Mucosa of rectum (tissue), 2 donors: ENCODE measurements at regions not wholly inside any gene's neighbourhood (a gene's known extent, or its start where the extent isn't known, plus 50 kb on each side); places are given as distances from the start of the nearest gene placed in this dataset.
"Not testable (repeated sequence)": the region's sequence is repeated elsewhere in the genome, so short reads cannot be mapped to it uniquely, and the experiment has no call there.

ENCODE experiments used
- H3K27ac ChIP-seq, 2 donors: one replicate each; pipeline ENCODE4 v1.7.0; 2013; ENCODE audit warnings: inconsistent platforms in 2 of 2, low read depth in 2 of 2, low read length in 2 of 2
- H3K27me3 ChIP-seq, 2 donors: one replicate each; pipeline ENCODE4 v1.7.0; 2013; ENCODE audit warnings: low read length in 2 of 2; ENCODE audit not compliant: control insufficient read depth in 2 of 2, insufficient read depth in 2 of 2
- H3K36me3 ChIP-seq, 2 donors: one replicate each; pipeline ENCODE4 v1.7.0; 2013; ENCODE audit warnings: low read length in 2 of 2; ENCODE audit not compliant: control insufficient read depth in 2 of 2, insufficient read depth in 2 of 2
- H3K4me1 ChIP-seq, 2 donors: one replicate each; pipeline ENCODE4 v1.7.0; 2013; ENCODE audit warnings: low read length in 2 of 2, mild to moderate bottlenecking in 1 of 2; ENCODE audit not compliant: control insufficient read depth in 2 of 2, insufficient read depth in 2 of 2
- H3K4me3 ChIP-seq, 2 donors: one replicate each; pipeline ENCODE4 v1.7.0; 2013; ENCODE audit warnings: low read length in 2 of 2
- H3K9ac ChIP-seq, 2 donors: one replicate each; pipeline ENCODE4 v1.7.0; 2013; ENCODE audit warnings: low read length in 2 of 2, low read depth in 1 of 2, mild to moderate bottlenecking in 1 of 2
- H3K9me3 ChIP-seq, 2 donors: one replicate each; pipeline ENCODE4 v1.7.0; 2013; ENCODE audit warnings: low read length in 2 of 2; ENCODE audit not compliant: control insufficient read depth in 2 of 2
- donor health status: healthy.
- donor health status: Normal muscosa, but diverticular disease.

DNA sequence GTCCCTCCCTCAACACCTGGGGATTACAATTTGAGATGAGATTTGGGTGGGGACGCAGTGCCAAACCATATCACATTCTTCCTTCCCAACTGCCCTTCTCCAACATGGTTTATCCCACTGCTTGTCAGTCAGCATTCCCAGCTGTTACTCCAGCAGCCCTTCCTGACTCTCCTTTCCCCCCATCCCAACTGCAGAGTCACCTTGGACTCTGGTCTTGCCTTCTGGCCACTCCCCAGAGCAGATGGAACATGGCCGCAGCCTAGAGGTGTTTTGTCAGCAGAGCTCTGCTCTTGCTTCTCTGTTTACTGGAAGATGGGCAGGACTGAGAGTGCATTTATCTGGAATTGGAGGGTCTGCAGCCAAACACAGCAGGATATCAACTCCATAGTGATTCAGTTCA is 51.2 kb upstream of the MEX3C start:
- no peaks in the 10 kb centered on the region for H3K27me3 ChIP-seq
- no peaks in the 10 kb centered on the region for H3K36me3 ChIP-seq
- no peak overlapping the region for H3K9ac ChIP-seq
- no peak overlapping the region for H3K27ac ChIP-seq
- no peaks in the 10 kb centered on the region for H3K4me1 ChIP-seq
- no peaks in the 10 kb centered on the region for H3K9me3 ChIP-seq
- H3K4me3 ChIP-seq, result no peak overlapping the region

DNA sequence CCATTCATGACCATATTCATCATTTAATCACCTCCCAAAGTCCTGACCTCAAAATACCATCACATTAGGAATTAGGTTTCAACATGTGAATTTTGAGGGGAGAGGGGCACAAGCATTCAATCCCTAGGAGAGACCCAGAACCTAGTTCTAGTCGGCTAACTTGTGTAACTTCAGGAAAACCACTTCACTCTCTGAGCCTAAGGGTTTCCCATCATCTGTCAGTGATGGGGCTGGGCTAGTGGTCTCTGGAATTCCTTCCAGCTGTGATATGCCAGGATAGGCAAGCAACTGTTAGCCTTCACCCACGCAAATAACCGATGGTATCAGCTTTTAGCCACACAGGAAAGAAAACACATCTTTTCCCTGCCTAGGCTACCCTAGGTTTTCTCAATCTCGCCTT is 52.5 kb upstream of the MEX3C start:
- H3K4me3 ChIP-seq, result no peak overlapping the region
- no peak overlapping the region for H3K9ac ChIP-seq
- H3K27ac ChIP-seq, result no peak overlapping the region
- H3K36me3 ChIP-seq, result no peaks in the 10 kb centered on the region
- no peaks in the 10 kb centered on the region for H3K4me1 ChIP-seq
- H3K27me3 ChIP-seq, result no peaks in the 10 kb centered on the region
- H3K9me3 ChIP-seq, result no peaks in the 10 kb centered on the region

DNA sequence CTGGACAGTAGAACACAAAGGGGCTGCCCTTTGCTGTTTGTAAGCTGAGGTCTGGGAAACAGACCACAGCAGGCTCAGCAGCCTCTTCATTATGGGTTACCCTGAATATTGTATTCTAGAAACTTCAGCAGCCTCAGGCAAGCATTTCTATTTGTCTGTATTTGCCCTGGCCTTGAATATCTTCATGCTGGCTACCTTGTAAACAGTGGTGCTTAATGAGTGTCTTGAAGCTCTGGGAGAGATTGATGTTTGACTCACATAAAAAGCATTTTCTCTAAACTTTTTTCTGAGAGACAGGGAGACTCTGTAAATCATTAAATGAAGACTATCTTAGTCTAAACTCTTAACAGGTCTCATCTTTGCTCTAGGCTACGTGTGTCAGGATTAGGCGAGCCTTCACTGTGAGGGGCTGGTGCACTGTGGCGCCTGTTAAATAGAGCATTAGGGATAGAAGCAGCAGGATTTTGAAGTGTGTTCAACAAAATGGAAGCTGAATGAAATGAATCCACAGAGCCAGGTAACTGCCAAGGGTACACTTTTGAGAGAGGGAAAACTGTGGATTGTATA is 53.1 kb upstream of the MEX3C start:
- no peaks in the 10 kb centered on the region for H3K27me3 ChIP-seq
- H3K4me1 ChIP-seq, result no peaks in the 10 kb centered on the region
- no peaks in the 10 kb centered on the region for H3K36me3 ChIP-seq
- H3K27ac ChIP-seq, result no peak overlapping the region
- H3K4me3 ChIP-seq, result no peak overlapping the region
- H3K9me3 ChIP-seq, result no peaks in the 10 kb centered on the region
- H3K9ac ChIP-seq, result no peak overlapping the region

DNA sequence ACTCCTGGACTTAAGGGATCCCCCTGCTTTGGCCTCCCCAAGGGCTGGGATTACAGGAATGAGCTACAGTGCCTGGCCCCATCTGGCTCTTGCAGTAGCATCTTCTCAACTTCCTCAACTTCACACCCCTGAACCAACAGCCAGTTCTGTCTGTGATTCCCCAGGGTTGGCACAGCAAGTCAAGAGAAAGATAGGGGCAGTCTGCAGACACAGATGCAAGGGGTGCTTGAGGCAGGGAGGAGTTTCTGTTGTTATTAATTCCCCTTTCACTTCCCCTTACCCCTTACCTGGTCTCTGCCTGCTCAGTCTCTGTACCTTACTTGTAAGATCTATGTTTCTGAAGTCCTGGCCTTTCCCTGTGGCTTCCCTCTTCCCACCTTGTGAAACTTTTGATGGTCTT is 54.1 kb upstream of the MEX3C start:
- no peak overlapping the region for H3K4me3 ChIP-seq
- no peak overlapping the region for H3K27ac ChIP-seq
- no peaks in the 10 kb centered on the region for H3K4me1 ChIP-seq
- H3K9me3 ChIP-seq, result no peaks in the 10 kb centered on the region
- H3K9ac ChIP-seq, result no peak overlapping the region
- H3K27me3 ChIP-seq, result no peaks in the 10 kb centered on the region
- H3K36me3 ChIP-seq, result no peaks in the 10 kb centered on the region

DNA sequence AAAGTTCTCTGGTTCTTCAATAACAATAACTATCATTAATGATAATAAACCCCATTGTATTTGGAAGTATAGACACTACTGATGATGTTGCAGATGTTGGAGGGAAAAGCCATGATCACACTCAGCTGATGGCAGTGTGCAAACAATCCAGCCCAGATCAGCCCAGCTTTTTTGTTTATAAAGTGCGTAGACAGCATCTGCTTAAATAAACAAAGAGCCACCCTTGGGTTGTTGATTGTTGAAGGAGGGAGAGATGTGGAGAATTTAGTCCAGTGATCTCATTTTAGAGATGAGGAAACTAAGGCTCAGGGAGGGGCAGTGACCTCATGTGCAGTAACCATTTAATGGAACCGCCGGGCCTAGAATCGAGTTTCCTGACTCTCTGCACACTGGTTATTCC is 56.0 kb upstream of the MEX3C start:
- Histone ChIP-seq H3K27ac (no peak overlapping the region), H3K4me3 (no peak overlapping the region), H3K4me1 (no peaks in the 10 kb centered on the region), H3K9ac (no peak overlapping the region), H3K27me3 (no peaks in the 10 kb centered on the region), H3K36me3 (no peaks in the 10 kb centered on the region), H3K9me3 (no peaks in the 10 kb centered on the region)

DNA sequence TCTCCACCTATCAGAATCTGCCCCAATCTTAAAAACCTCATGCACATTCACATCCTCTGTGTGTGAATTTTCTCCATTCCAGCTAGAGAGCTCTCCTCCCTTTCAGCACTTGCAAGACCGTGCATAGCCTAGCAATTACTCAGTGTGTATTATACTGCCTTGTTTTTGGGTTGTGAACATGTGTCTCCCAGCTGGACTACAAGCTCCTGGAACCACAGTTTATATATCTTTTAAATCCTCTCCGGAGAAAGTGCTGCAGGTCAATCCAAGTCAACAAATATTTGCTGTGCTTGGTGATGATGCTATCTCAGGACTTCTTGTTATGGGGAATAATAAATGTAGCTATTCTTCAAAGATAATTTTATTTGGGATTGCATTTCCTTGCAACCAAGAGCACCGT is 58.2 kb upstream of the MEX3C start:
- Histone ChIP-seq H3K4me3 (no peak overlapping the region), H3K9ac (no peak overlapping the region), H3K9me3 (no peaks in the 10 kb centered on the region), H3K27me3 (no peaks in the 10 kb centered on the region), H3K36me3 (no peaks in the 10 kb centered on the region), H3K27ac (no peak overlapping the region), H3K4me1 (no peaks in the 10 kb centered on the region)

DNA sequence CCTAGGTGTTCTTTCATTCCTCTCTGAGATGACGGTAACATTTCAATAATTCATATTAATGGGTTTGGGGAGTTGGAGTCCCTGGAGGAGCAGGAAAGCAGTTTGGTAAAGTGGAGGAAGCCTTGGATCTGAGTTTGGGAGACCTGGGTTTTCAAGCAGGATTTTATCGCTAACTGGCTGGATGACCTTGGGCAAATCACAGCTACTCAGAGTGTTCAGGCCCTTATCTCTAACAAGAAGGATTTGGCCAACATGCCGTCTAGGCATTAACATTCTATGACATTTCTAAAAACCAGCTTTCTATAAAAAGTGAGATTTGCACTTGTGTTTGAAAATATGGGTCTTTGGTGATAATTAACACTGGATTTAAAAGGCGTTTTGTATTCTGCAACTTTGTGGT is 59.7 kb upstream of the MEX3C start:
- no peaks in the 10 kb centered on the region for H3K4me1 ChIP-seq
- H3K4me3 ChIP-seq, result no peak overlapping the region
- no peaks in the 10 kb centered on the region for H3K27me3 ChIP-seq
- H3K36me3 ChIP-seq, result no peaks in the 10 kb centered on the region
- H3K9me3 ChIP-seq, result no peaks in the 10 kb centered on the region
- H3K27ac ChIP-seq, result no peak overlapping the region
- H3K9ac ChIP-seq, result no peak overlapping the region

DNA sequence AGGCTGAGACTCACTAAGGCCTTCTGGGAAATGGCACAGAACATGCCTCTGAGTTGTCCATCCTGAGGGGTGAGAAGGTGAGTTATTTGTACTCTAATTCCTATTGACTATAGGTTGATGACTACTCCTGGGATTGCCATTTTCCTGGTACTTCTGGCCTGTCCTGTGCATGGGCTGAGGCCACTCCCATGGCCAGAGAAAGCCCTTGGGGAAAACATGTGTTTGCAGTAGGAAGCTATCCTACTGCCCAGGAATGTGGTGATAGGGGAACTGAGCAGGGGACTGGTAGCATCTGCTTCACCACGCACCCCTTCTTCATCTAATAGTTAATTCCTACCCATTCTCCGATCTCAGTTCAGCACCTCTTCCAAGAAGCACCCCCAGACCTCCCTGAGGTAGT is 62.6 kb upstream of the MEX3C start:
- Histone ChIP-seq H3K9me3 (no peaks in the 10 kb centered on the region), H3K4me1 (no peaks in the 10 kb centered on the region), H3K27me3 (no peaks in the 10 kb centered on the region), H3K36me3 (no peaks in the 10 kb centered on the region), H3K27ac (no peak overlapping the region), H3K4me3 (no peak overlapping the region), H3K9ac (no peak overlapping the region)

DNA sequence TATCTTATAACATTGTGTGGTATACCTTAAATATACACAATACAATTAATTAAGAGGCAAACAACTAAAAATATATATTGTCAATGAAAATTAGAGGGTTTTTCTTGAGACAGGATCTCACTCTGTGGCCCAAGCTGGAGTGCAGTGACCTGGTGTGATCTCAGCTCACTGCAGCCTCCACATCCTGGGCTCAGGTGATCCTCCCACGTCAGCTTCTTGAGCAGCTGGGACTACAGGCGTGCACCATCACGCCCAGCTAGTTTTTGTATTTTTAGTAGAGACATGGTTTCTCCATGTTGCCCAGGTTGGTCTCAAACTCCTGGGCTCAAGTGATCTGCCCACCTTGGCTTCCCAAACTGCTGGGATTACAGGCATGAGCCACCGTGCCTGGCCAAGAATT is 68.6 kb upstream of the MEX3C start:
- H3K36me3 ChIP-seq, H3K4me3 ChIP-seq, H3K27ac ChIP-seq, H3K9ac ChIP-seq, H3K4me1 ChIP-seq, H3K27me3 ChIP-seq, H3K9me3 ChIP-seq: not testable (repeated sequence)

DNA sequence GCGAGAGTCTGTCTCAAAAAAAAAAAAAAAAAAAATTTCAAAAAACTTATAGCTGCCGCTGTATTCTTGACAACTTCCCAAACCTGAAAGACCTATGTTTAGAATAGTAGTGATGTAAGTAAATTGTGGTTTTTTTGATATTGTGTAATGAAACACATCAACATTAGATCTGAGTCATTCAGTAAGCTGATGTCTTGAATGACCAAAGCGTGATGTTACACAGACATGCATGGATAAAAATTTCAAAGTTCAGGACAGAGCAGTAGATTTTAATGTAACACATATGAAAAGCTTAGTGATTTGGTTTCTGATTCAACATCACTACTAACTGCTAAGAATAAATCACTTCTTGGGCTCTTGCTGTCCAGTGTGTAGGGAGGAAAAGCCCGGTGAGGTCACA is 69.3 kb upstream of the MEX3C start:
- H3K9ac ChIP-seq, result no peak overlapping the region

DNA sequence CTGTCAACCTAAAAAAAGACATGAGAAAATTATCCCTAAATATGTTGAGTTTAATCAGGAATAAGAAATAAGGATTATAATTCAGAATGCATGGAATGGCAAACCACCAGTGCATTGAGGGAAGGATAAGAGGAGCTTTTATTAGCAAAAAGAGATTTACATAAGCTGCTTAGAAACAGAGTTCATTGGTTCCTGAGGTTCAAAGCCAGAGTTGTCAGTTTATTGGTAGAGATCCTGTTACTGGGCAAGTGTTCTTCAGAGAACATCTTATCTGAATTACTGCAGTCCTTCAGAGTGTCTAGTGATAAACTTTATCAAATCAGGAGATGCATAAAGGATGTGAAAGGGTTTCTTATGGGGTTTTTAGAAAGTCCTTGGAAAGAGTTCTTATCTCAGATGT is 76.0 kb upstream of the MEX3C start:
- no peaks in the 10 kb centered on the region for H3K4me1 ChIP-seq
- no peaks in the 10 kb centered on the region for H3K27me3 ChIP-seq
- no peak overlapping the region for H3K4me3 ChIP-seq
- H3K9ac ChIP-seq, result no peak overlapping the region
- no peaks in the 10 kb centered on the region for H3K9me3 ChIP-seq
- H3K27ac ChIP-seq, result no peak overlapping the region
- no peaks in the 10 kb centered on the region for H3K36me3 ChIP-seq

More for the DNA sequence above, 69.3 kb upstream of the MEX3C start:
- H3K4me1 ChIP-seq, result no peaks in the 10 kb centered on the region
- H3K4me3 ChIP-seq, result no peak overlapping the region
- no peaks in the 10 kb centered on the region for H3K9me3 ChIP-seq
- no peak overlapping the region for H3K27ac ChIP-seq
- H3K27me3 ChIP-seq, result no peaks in the 10 kb centered on the region
- no peaks in the 10 kb centered on the region for H3K36me3 ChIP-seq
